Neuronal stem cell (in vitro differentiated cells): ENCODE measurements at regions not wholly inside any gene's neighbourhood (a gene's known extent, or its start where the extent isn't known, plus 50 kb on each side); places are given as distances from the start of the nearest gene placed in this dataset.
A peak's percentile ranks its signal among the peaks of the same experiment; 100 is the strongest.

ENCODE experiments used
- DNase-seq: peaks from one replicate; pipeline ENCODE4 v3.0.0-alpha.2; 2013; ENCODE audit warnings: low spot score
- H2AFZ ChIP-seq: one replicate; pipeline ENCODE4 v1.6.1; 2013; ENCODE audit warnings: mild to moderate bottlenecking, low read length, inconsistent platforms
- H2AK5ac ChIP-seq: 2 replicates; pipeline ENCODE4 v1.6.1; 2013; ENCODE audit warnings: low read depth, mild to moderate bottlenecking, inconsistent platforms, low read length, moderate library complexity, mixed read lengths
- H2BK120ac ChIP-seq: 2 replicates; pipeline ENCODE4 v1.6.1; 2013; ENCODE audit warnings: low read depth, mild to moderate bottlenecking, inconsistent platforms, low read length, moderate library complexity, mixed read lengths
- H2BK12ac ChIP-seq: one replicate; pipeline ENCODE4 v1.6.1; 2013; ENCODE audit warnings: low read length, inconsistent platforms
- H2BK15ac ChIP-seq: 2 replicates; pipeline ENCODE4 v1.6.1; 2013; ENCODE audit warnings: mild to moderate bottlenecking, low read length, inconsistent platforms, mixed read lengths
- H2BK5ac ChIP-seq: one replicate; pipeline ENCODE4 v1.6.1; 2013; ENCODE audit warnings: inconsistent platforms, mild to moderate bottlenecking, low read length, moderate library complexity
- H3K14ac ChIP-seq: one replicate; pipeline ENCODE4 v1.6.1; 2013; ENCODE audit warnings: low read length, inconsistent platforms
- H3K18ac ChIP-seq: 2 replicates; pipeline ENCODE4 v1.6.1; 2013; ENCODE audit warnings: low read length, inconsistent platforms
- H3K23ac ChIP-seq: 2 replicates; pipeline ENCODE4 v1.6.1; 2013; ENCODE audit warnings: low read depth, mild to moderate bottlenecking, mixed read lengths, low read length, inconsistent platforms; ENCODE audit not compliant: poor library complexity
- H3K27ac ChIP-seq: replicated peaks from 3 replicates; pipeline ENCODE4 v1.5.1; 2013; ENCODE audit warnings: low read length, inconsistent platforms
- H3K27me3 ChIP-seq, 3 experiments: 2 replicates each; pipeline ENCODE4 v1.6.1; 2013; ENCODE audit warnings: low read length in 3 of 3, mild to moderate bottlenecking in 2 of 3, inconsistent platforms in 1 of 3, low read depth in 1 of 3, mixed read lengths in 1 of 3, moderate library complexity in 1 of 3; ENCODE audit not compliant: control insufficient read depth in 3 of 3, insufficient read depth in 3 of 3
- H3K36me3 ChIP-seq, 2 donors: replicated peaks in 1 of 2; 2 replicates each; pipeline ENCODE4 v1.6.1; 2013; ENCODE audit warnings: low read length in 2 of 2; ENCODE audit not compliant: control insufficient read depth in 2 of 2, insufficient read depth in 2 of 2
- H3K4ac ChIP-seq: 2 replicates; pipeline ENCODE4 v1.6.1; 2013; ENCODE audit warnings: inconsistent platforms, mild to moderate bottlenecking, low read length, moderate library complexity
- H3K4me1 ChIP-seq, 2 donors: 1 replicate in 1 of 2; 2 replicates in 1 of 2; pipeline ENCODE4 v1.6.1; 2013; ENCODE audit warnings: low read length in 2 of 2, low read depth in 1 of 2; ENCODE audit not compliant: control insufficient read depth in 2 of 2, insufficient read depth in 1 of 2
- H3K4me2 ChIP-seq: one replicate; pipeline ENCODE4 v1.6.1; 2013; ENCODE audit warnings: mild to moderate bottlenecking, low read length, inconsistent platforms; ENCODE audit not compliant: insufficient read depth, poor library complexity, severe bottlenecking
- H3K4me3 ChIP-seq, 2 donors: 2 replicates each; pipeline ENCODE4 v1.5.1; 2013; ENCODE audit warnings: low read length in 2 of 2, mild to moderate bottlenecking in 2 of 2, inconsistent platforms in 1 of 2, moderate library complexity in 1 of 2
- H3K79me1 ChIP-seq: one replicate; pipeline ENCODE4 v1.6.1; 2013; ENCODE audit warnings: low read depth, mild to moderate bottlenecking, inconsistent platforms, low read length, moderate library complexity
- H3K9ac ChIP-seq: one replicate; pipeline ENCODE4 v1.6.1; 2013; ENCODE audit warnings: mild to moderate bottlenecking, low read depth, low read length, inconsistent platforms; ENCODE audit not compliant: poor library complexity
- H3K9me3 ChIP-seq, 2 donors: replicated peaks in 1 of 2; 2 replicates each; pipeline versions ENCODE3 to v1.6.1; 2013; ENCODE audit warnings: low read length in 2 of 2, mild to moderate bottlenecking in 2 of 2, inconsistent platforms in 1 of 2, low read depth in 1 of 2, mixed read lengths in 1 of 2, moderate library complexity in 1 of 2; ENCODE audit not compliant: control insufficient read depth in 2 of 2, insufficient read depth in 1 of 2
- H4K8ac ChIP-seq: one replicate; pipeline ENCODE4 v1.6.1; 2013; ENCODE audit warnings: low read depth, mild to moderate bottlenecking, inconsistent platforms, low read length, moderate library complexity
- H4K91ac ChIP-seq: one replicate; pipeline ENCODE4 v1.6.1; 2013; ENCODE audit warnings: low read length, low read depth, mild to moderate bottlenecking, inconsistent platforms; ENCODE audit not compliant: poor library complexity
- WGBS, 2 donors: extraction: QIAGEN DNeasy Blood & Tissue Kit; methylation state at CpG; one replicate each; pipeline ENCODE4 v1.1.7; 2013; ENCODE audit warnings: missing lambda C conversion rate in 2 of 2, mixed read lengths in 1 of 2; ENCODE audit not compliant: insufficient read length in 2 of 2, insufficient replicate concordance in 1 of 2; ENCODE audit errors: extremely low coverage in 2 of 2; 5-methylcytosine and 5-hydroxymethylcytosine counted together

DNA sequence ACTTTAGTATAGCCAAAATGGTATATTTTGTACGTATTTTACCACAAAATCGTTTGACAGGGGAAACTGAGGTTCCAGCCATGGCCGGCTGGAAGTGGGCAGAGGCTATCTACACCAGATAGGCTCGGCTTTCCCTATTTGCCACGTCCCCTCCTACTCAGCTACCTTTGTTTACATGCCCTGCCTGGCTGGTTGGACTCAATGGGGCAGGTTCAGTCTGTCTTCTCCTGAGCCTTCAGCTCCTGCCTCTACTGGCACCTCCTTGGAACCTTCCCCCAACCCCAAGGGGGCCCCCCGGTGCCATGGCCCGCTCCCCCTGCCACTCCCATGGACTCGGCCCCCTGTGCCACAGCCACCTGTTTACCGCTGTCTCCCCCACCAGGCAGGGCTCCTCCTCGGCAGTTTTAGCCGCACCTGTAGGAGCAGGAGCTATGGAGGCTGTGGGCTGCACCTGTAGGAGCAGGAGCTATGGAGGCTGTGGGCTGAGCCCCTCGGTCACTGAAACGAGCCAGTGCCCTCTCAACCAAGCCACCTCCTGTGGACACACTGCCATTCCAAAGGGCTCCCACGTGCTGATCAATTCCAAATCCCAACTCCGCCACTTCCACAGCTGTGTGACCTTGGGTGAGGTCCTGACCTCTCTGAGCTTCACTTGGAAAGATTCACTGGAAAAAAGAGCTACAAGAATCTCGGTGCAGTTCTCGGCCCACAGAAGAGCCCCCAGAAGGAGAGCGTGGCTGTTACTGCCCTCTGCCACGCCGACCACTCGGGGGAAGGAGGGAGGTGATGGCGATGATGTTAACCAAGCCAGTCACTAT, 62.2 kb downstream of the NCOR2 start:
- H2AFZ ChIP-seq: no peak overlapping the region
- peak overlapping the region; percentile 74 for H3K18ac ChIP-seq
- H2BK15ac ChIP-seq: peak overlapping the region; percentile 76
- H4K91ac ChIP-seq: no peak overlapping the region
- no peak overlapping the region for H3K14ac ChIP-seq
- no peak for DNase-seq
- H4K8ac ChIP-seq: no peak overlapping the region
- H2BK120ac ChIP-seq: no peak overlapping the region
- no peak overlapping the region for H3K4me2 ChIP-seq
- H3K9ac ChIP-seq: no peak overlapping the region
- no peaks in the 10 kb centered on the region for H3K36me3 ChIP-seq
- no peaks in the 10 kb centered on the region for H3K9me3 ChIP-seq
- H3K23ac ChIP-seq: no peak overlapping the region
- no peak overlapping the region for H3K4me3 ChIP-seq
- H3K79me1 ChIP-seq: peaks cover 25% of the 10 kb centered on the region
- H2AK5ac ChIP-seq: peak overlapping the region; percentile 88
- no peak overlapping the region for H3K4ac ChIP-seq
- H3K4me1 ChIP-seq: peaks cover 40 to 60% of the 10 kb centered on the region in 2 donors
- WGBS, 2 donors: no CpG with 5 or more reads among the region's 22 CpGs
- H2BK5ac ChIP-seq: peak overlapping the region; percentile 75
- peak overlapping the region; percentile 48 for H2BK12ac ChIP-seq
- H3K27me3 ChIP-seq: no peaks in the 10 kb centered on the region
- peak overlapping the region; percentile 11 for H3K27ac ChIP-seq

- no peaks in the 10 kb centered on the region for H3K27me3 ChIP-seq
- H3K18ac ChIP-seq: peak overlapping the region; percentile 50
- no peaks in the 10 kb centered on the region for H3K36me3 ChIP-seq
- no peak overlapping the region for H2AFZ ChIP-seq
- H2BK5ac ChIP-seq: no peak overlapping the region
- no peak overlapping the region for H2BK12ac ChIP-seq
- peaks cover 27% of the 10 kb centered on the region for H3K79me1 ChIP-seq
- no peak overlapping the region for H3K4ac ChIP-seq
- no peaks in the 10 kb centered on the region for H3K9me3 ChIP-seq
- peak overlapping the region; percentile 16 for H2BK15ac ChIP-seq
- H3K14ac ChIP-seq: no peak overlapping the region
- H2BK120ac ChIP-seq: no peak overlapping the region
- H4K91ac ChIP-seq: no peak overlapping the region
- peaks cover 37 to 60% of the 10 kb centered on the region in 2 donors for H3K4me1 ChIP-seq
- DNase-seq: no peak
- peak overlapping the region; percentile 11 for H2AK5ac ChIP-seq
- H3K4me3 ChIP-seq: no peak overlapping the region
- WGBS, 2 donors: no CpG with 5 or more reads among the region's 14 CpGs
- H3K23ac ChIP-seq: no peak overlapping the region
- H4K8ac ChIP-seq: no peak overlapping the region
- peak overlapping the region; percentile 46 for H3K4me2 ChIP-seq
- H3K27ac ChIP-seq: peak overlapping the region; percentile 21
- no peak overlapping the region for H3K9ac ChIP-seq
Observed at GRCh38 chr12:124504273-124505000, 63.0 kb downstream of the NCOR2 start.

DNA sequence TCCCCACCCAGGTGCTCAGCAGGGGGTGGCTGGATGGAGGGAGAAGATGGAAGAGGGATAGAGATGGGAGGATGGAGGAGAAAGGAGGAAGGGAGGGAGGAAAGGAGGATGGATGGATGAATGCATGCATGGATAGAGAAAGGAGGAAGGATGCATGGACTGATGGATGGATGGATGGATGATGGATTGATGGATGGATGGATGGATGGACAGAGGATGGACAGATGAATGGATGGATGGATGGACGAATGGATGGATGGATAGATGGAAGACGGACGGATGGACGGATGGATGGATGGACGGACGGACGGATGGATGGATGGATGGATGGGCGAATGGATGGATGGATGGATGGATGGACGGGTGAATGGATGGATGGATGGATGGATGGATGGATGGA, 64.1 kb downstream of the NCOR2 start:
- Histone ChIP-seq H3K4me2 (no peak overlapping the region), H3K9ac (no peak overlapping the region), H3K79me1 (peaks cover 28% of the 10 kb centered on the region), H3K4ac (no peak overlapping the region), H3K4me1 (peaks cover 33 to 52% of the 10 kb centered on the region in 2 donors), H2BK120ac (no peak overlapping the region), H2AK5ac (peak overlapping the region; percentile 0), H2BK12ac (peak overlapping the region; percentile 76), H3K14ac (no peak overlapping the region), H2BK15ac (no peak overlapping the region), H3K27me3 (no peaks in the 10 kb centered on the region), H3K9me3 (no peaks in the 10 kb centered on the region), H3K27ac (no peak overlapping the region), H2BK5ac (no peak overlapping the region), H3K4me3 (peak overlapping the region in 1 of 2 donors; percentile 23), H3K18ac (no peak overlapping the region), H4K8ac (no peak overlapping the region), H2AFZ (no peak overlapping the region), H3K23ac (peak overlapping the region; percentile 52), H3K36me3 (no peaks in the 10 kb centered on the region), H4K91ac (no peak overlapping the region)
- 100% methylated on average over 7 of the region's 9 CpGs; no CpG with 5 or more reads in 1 of the 2 donors for WGBS, 2 donors
- DNase-seq: no peak

- H3K9ac ChIP-seq: no peak overlapping the region
- WGBS, 2 donors: no CpG with 5 or more reads among the region's 10 CpGs
- H2BK5ac ChIP-seq: no peak overlapping the region
- H4K91ac ChIP-seq: no peak overlapping the region
- no peaks in the 10 kb centered on the region for H3K36me3 ChIP-seq
- no peak overlapping the region for H2BK120ac ChIP-seq
- H2BK15ac ChIP-seq: no peak overlapping the region
- no peak overlapping the region for H3K27ac ChIP-seq
- H3K4me3 ChIP-seq: no peak overlapping the region
- DNase-seq: no peak
- no peak overlapping the region for H4K8ac ChIP-seq
- H3K4me1 ChIP-seq: peaks cover 33 to 44% of the 10 kb centered on the region in 2 donors
- H3K18ac ChIP-seq: no peak overlapping the region
- no peak overlapping the region for H2AFZ ChIP-seq
- no peaks in the 10 kb centered on the region for H3K27me3 ChIP-seq
- H2AK5ac ChIP-seq: no peak overlapping the region
- H3K23ac ChIP-seq: no peak overlapping the region
- peaks cover 30% of the 10 kb centered on the region for H3K79me1 ChIP-seq
- H2BK12ac ChIP-seq: no peak overlapping the region
- no peak overlapping the region for H3K14ac ChIP-seq
- no peak overlapping the region for H3K4ac ChIP-seq
- H3K9me3 ChIP-seq: no peaks in the 10 kb centered on the region
- H3K4me2 ChIP-seq: no peak overlapping the region
Observed at GRCh38 chr12:124502379-124502778, 65.0 kb downstream of the NCOR2 start.
